Fibroblast of peridontal ligament (primary cell): ENCODE measurements at regions not wholly inside any gene's neighbourhood (a gene's known extent, or its start where the extent isn't known, plus 50 kb on each side); places are given as distances from the start of the nearest gene placed in this dataset.

Source experiments
- DNase-seq: peaks from one replicate; pipeline ENCODE4 v3.0.0-alpha.2; 2010; ENCODE audit errors: extremely low read depth

DNA sequence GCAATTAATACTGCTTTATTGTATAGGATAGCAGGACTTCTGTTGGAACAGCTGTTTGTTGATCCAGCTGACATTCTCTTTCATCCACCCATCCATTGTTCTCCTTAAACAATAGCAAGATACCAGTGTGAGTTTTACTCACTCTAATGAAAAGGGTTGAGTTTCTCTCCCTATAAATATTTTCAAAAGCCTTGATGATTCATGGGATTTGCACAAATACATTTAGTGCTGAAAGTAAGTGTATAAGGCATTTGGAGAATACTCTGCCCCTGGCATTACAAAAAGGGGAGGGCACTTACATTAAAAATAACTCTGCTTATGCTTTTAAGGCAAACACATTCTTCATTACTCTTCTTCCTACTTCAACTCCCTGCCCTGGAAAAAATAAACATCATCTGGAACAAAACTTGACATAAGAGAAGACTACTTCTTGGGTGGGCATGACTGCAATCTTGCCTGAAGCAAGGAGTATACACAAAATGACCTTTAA is 634.9 kb downstream of the METTL15 start:
- peak; percentile 52 for DNase-seq

- no peak for DNase-seq
These were observed 631.5 kb downstream of the METTL15 start for GRCh38 chr11:28739489-28740280.

DNA sequence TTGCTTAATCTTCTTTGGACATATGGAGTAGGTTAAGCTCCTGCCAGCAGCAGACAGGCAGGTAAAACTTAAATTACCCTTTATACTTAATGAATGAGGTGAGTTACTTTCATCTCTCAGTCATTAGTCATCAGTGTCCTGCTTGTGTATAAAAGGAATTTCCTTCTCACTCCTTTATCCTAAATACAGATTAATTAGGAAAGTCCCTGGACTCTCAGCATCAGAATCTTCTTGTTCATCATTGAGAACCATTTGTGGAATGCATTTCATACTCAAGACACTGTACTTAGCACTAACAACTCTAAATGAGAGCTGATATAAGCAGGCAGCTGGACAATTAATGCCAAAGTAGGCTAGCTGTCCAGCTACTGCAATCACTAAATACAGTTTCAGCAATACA is 630.4 kb downstream of the METTL15 start:
- DNase-seq: no peak

DNA sequence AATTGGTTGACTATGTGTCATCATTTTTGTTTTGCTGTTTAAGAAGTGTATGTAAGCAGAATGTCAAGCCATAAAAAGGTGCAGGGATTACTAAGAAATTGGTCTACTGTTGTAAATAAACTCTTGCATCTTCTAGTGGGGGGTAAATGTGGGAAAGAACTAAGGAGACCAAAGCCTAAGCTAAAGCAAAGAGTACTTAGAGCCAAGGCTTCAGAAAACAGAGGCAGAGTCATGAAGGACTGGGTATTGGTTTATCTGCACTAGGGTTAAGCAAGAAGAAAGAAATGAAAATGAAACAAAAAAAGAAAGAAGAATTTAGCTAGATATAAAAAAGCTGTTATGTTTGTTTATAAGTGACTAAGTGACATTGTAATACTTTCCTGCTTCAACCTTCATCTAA is 628.1 kb downstream of the METTL15 start:
- peak; percentile 35 for DNase-seq

DNA sequence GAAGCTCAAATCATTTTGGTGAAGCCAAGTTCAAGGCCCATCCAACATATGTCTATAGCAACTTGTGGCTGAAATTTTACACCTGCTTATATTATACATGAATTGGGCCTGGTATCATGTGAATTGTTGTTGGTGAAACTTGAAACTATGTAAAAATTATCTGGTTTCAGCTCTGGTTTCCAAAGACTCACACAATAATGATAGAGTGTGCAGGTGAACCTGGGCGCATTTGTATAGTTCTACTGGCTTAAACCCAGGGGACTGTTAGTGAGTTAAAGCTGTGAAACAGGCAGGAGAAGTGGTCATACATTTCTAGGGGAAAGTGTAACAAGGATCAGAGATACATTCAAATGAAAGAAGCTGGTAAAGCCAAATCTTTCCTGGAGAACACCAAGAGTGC is 627.3 kb downstream of the METTL15 start:
- no peak for DNase-seq

DNA sequence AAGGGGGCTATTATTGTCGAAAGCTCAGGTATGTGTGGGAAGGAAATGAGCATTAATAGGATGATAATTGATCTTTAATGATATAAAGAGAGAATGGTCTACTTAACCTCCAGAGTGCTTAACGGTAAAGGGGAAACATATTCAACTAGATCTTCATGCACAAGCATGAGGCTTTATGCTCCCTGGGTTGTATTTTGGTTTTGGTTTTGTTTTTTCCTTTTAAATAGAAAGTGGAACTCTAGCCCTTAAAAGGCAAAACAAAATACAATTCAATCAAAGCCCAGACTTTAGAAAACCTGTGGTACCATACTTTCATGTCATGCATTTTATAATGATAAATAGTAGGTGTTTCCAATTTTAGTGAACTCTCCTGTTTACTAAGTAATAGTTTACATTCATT is 622.7 kb downstream of the METTL15 start:
- DNase-seq: no peak

GRCh38 chr11:28730336-28730735 is 622.1 kb downstream of the METTL15 start:
- DNase-seq: no peak

DNA sequence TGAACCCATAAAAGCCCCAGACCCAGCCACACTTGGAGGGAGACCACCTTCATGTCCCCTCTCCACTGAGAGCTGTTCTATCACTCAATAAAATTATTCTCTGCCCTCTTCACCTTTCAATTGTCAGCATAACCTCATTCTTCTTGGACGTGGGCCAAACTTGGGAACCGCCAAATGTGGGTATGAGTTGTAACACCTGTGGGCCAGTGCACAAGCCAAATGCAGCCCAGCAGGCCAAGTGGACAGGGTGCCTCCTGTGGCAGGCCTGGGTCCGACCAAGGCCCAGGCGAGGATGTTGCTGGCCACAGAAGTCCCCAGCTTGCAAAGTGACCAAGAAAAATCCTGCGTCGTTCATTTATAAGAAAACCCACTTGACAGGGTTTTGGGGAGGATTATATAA is 621.2 kb downstream of the METTL15 start:
- no peak for DNase-seq

DNA sequence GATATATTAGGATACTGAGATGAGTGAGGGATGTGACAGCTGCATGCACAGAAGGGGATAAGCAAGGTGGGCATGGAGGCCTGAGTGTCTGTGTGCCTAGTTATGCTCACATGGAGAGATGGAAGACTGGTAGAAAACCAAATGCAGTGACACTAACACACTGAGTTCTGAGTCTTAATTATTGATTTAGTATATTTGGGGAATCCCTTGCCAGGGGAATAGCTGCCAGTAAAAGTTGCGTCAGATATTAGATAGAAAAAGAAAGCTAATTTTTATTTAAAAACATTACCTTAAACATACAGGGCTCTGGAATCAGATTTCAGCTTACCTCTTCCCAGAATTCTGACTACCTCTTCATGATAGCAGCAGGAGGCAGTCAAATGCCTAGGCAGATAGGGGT is 620.5 kb downstream of the METTL15 start:
- DNase-seq: no peak

DNA sequence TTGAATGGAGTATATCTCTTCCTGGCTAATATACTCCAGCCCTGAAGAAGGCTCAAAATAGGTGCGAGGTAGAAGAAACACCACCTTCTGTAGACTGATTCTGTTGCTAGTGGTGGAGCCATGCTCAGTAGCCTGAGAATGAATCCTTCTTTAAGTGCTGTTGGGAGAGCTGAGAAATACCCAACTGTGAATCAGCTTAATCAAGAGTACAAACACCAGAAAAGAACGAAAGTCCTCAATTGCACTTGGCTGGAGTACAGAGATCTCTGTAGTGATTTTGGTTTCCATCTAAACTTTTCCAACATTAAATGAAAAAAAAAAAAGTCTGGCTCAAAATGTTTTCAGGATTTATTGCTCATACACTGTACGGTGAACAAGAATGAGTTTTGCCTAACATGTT is 619.1 kb downstream of the METTL15 start:
- DNase-seq: peak; percentile 90

- DNase-seq: no peak
These were observed 618.2 kb downstream of the METTL15 start for GRCh38 chr11:28726432-28726831.

- DNase-seq: no peak
These were observed 607.5 kb downstream of the METTL15 start for GRCh38 chr11:28715726-28716125.

DNA sequence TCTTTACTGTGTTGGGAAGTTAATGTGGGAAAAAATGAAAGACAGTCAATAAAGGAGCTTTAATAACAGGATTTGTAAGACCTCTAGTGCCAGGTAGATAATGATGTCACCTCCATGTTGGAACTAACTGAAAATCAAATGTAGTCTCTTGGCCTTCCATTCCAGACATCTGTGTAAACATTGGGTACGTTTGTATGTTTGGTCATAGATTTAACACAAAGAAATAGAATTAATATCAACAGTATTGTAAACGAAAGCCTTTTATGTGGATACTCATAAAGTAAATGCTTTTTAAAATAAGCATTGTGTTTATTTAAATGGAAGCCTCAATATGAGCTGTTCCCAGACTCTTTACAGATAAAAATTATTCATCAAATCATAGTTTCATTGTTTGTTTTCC is 605.7 kb downstream of the METTL15 start:
- DNase-seq: no peak

DNA sequence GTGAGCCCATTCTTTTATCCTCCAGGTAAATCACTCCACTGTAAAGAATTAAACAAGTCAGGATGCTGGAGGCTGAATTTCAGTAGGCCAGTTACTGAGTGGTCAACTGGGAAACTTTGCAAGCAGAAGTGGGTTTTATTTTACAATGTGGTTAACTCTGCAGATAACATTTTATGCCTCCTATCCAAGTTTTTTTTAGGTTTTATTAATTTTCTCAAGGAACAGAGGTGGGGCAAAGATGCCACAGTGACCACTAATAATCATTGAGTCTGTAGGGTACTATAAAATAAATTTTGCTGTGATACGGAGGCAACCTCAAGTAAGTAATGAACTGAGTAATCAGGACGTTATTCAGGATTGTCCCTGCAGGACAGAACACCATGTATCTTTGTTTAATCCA is 599.9 kb downstream of the METTL15 start:
- DNase-seq: no peak

DNA sequence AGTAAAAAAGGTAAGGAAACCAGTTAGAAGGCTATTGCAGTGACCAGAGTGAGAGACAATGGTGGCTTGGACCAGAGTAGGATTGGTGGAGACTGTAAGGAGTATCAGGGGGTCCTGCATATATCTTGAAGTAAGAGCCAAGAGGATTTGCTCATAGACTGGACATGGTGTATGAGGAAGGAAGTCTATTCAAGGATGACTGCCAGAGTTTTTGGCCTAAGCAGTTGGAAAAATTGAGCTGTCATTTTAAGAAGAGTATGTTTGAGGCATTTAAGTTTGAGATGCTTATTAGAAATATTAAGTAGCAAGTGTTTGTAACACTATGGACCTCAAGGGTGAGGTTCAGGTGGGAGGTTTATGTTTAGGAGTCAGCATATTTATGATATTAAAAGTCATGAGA is 596.6 kb downstream of the METTL15 start:
- no peak for DNase-seq

- no peak for DNase-seq
These were observed 595.2 kb downstream of the METTL15 start for GRCh38 chr11:28703371-28703770.

DNA sequence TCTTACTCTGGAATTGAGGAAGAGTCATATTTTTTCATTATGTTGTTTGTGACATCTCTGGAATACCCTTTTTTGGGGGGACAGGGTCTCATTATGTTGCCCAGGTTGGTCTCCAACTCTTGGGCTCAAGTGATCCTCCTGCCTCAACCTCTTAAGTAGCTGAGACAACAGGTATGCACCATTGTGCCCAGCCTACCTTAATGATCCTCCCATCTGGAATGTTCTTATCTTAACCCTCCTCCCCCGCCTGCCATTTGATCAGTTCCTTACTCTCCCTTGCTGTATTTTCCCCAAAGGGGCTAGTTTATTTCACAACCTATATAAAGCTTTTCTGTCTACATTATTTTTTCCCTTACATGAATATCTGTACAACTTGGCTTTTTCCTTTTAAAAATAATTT is 594.7 kb downstream of the METTL15 start:
- no peak for DNase-seq

DNA sequence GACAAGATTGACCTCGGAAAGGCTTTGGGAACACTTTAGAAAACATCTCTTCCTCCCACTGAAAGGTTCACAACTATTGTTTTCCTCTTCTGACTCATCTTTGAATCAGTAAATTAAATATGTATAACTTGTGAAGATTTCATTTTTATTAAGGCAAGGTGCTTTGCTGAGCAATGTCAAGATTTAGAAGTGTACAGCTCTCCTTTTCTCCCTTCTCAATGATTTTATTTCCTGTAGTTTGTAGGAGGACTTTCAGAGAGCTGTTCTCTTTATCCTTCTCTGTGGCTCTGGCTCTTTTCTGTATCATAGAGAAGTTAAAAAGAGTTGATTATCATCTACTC is 594.2 kb downstream of the METTL15 start:
- DNase-seq: no peak

- no peak for DNase-seq
These were observed 593.7 kb downstream of the METTL15 start for GRCh38 chr11:28701760-28702449.

DNA sequence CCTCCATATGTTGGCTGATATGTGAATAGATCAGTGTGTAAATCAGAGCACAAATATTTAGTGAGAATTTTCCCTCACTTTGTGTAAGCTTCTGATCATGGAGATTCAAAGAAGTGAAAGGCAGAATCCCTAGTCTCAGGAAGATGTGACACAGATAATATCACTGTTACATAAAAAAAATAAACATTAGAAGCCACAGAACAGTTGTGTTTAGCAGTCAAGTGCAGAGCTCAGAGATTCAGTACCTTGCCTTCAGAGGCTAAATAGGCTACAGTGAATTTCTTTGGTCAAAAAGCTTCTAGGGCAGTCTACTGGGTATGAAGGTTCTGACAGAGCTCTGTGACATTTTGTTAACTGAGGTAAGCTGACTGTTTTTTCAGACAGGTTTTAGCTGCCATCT is 591.5 kb downstream of the METTL15 start:
- no peak for DNase-seq

DNA sequence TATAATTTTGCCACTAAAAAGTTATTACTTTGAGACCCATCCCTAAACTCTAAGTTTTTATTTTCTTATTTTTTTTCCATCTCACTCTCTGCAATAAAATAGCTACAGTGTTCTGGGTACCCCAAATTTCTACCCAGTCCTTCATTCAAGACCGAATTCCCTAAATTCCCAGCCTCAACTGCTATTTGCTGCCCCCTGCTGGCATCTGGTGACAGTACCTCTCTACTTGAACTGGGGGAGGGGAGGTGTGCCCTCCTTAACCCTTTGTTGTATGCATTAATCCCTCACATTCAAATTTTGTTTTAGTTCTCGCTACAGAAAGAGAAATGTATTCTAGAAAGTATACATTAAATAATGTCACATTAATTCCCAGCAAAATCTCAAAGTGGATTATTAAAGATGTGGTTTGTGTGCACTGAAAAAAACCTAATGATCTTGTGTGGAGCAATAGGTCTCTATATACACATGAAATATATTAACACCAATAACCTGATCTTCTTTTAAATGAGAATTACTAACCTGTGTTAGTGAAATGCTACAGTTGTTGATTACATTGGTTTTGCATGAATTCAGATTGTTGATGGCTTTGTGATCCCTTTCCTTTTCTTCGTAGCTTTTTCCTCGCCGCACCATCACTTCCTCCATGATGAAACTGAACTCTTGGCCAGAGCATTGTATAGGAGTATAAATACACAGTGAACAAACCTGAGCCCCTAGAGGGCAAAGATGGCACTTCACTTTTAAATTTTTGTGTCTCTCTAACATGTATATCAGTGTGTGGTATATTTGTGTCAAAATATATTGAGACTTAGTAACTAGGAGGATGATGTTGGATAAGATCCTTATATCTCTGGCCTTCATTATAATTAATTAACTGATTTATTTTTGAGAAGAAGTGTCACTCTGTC is 590.0 kb downstream of the METTL15 start:
- DNase-seq: peak; percentile 80

DNA sequence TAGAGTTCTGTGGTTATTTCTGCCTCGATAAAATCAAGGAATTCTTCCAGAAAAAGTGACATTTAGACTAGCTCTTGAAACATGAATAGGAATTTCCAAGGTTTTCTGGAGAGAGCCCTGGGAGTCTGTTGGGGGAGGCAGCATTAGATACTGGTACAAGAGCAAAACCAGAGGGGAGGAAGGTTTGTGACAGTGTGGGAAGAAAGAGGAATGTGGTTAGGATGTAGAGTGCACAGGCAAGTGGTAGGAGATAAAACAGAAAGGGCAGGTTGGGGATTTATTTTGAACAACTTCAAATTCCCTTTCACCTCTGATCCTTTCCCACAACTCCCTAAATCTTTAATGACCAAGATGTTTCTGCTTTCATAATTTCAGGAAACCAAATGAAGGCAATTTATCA is 588.4 kb downstream of the METTL15 start:
- DNase-seq: no peak
